OCI-LY3 (cell line): ENCODE measurements at regions not wholly inside any gene's neighbourhood (a gene's known extent, or its start where the extent isn't known, plus 50 kb on each side); places are given as distances from the start of the nearest gene placed in this dataset.
A peak's percentile ranks its signal among the peaks of the same experiment; 100 is the strongest.
"Not testable (repeated sequence)": the region's sequence is repeated elsewhere in the genome, so short reads cannot be mapped to it uniquely, and the experiment has no call there.

Experiments used
- H2AFZ ChIP-seq: fragments of 200-600, 300-600 bp; shearing (Covaris generic); 2 replicates; pipeline ENCODE4 v1.6.0; 2014; ENCODE audit warnings: antibody characterized with exemption, low read depth, low read length
- H3K27ac ChIP-seq: fragments of 200-600, 300-600 bp; sonication (generic); 2 replicates; pipeline ENCODE4 v1.5.1; 2014; ENCODE audit warnings: mild to moderate bottlenecking, low read length, moderate library complexity, mixed read lengths
- H3K27me3 ChIP-seq: fragments of 200-600, 300-600 bp; sonication (generic); 2 replicates; pipeline ENCODE4 v1.6.1; 2014; ENCODE audit warnings: low read depth, low read length, mixed read lengths
- H3K36me3 ChIP-seq: fragments of 200-600, 300-600 bp; sonication (generic); replicated peaks from 2 replicates; pipeline ENCODE3; 2014; ENCODE audit warnings: low read depth, low read length, mixed read lengths
- H3K4me1 ChIP-seq: fragments of 300-600, 200-600 bp; sonication (generic); 2 replicates; pipeline ENCODE4 v1.6.1; 2014; ENCODE audit warnings: low read length, mixed read lengths
- H3K4me2 ChIP-seq: fragments of 200-600, 300-600 bp; sonication (generic); 2 replicates; pipeline ENCODE4 v1.6.1; 2014; ENCODE audit warnings: low read length, mixed read lengths
- H3K4me3 ChIP-seq: fragments of 300-600, 200-600 bp; sonication (generic); 2 replicates; pipeline ENCODE4 v1.5.1; 2014; ENCODE audit warnings: antibody characterized with exemption, mild to moderate bottlenecking, low read length, moderate library complexity
- H3K79me2 ChIP-seq: fragments of 300-600, 200-600 bp; shearing (Covaris generic); 2 replicates; pipeline ENCODE4 v1.6.1; 2014; ENCODE audit warnings: mild to moderate bottlenecking, low read length, mixed read lengths
- H3K9ac ChIP-seq: fragments of 300-600, 200-600 bp; shearing (Covaris generic); 2 replicates; pipeline ENCODE4 v1.6.0; 2014; ENCODE audit warnings: mild to moderate bottlenecking, low read length, moderate library complexity
- H3K9me3 ChIP-seq: fragments of 200-600, 300-600 bp; shearing (Covaris generic); 2 replicates; pipeline ENCODE4 v1.6.1; 2014; ENCODE audit warnings: low read length, mixed read lengths; ENCODE audit not compliant: insufficient read depth
- H4K20me1 ChIP-seq: fragments of 200-600, 300-600 bp; sonication (generic); 2 replicates; pipeline ENCODE4 v1.6.1; 2016; ENCODE audit warnings: low read length, mixed read lengths; ENCODE audit not compliant: insufficient read depth
- CTCF ChIP-seq: fragments of 200-600, 300-600 bp; sonication (generic); IDR thresholded peaks from 2 replicates; pipeline ENCODE4 v1.5.1; 2014; ENCODE audit warnings: antibody characterized with exemption, low read length, low read depth
- EZH2phosphoT487 ChIP-seq: fragments of 200-600 bp; shearing (Covaris generic); IDR thresholded peaks from 2 replicates; pipeline ENCODE4 v1.6.1; 2018; ENCODE audit warnings: antibody characterized with exemption, mixed run types, low read depth

- Histone ChIP-seq H3K36me3 (no peaks in the 10 kb centered on the region), H3K9me3 (no peaks in the 10 kb centered on the region), H3K27ac (no peak overlapping the region), H3K4me1 (no peaks in the 10 kb centered on the region), H3K9ac (no peak overlapping the region), H4K20me1 (no peaks in the 10 kb centered on the region), H3K4me3 (no peak overlapping the region), H3K4me2 (no peak overlapping the region), H2AFZ (no peak overlapping the region), H3K79me2 (no peaks in the 10 kb centered on the region), H3K27me3 (no peaks in the 10 kb centered on the region)
- TF ChIP-seq CTCF (no peak), EZH2phosphoT487 (no peak)
These were observed 97.2 kb upstream of the LYPLAL1 start for GRCh38 chr1:219076326-219076937.

DNA sequence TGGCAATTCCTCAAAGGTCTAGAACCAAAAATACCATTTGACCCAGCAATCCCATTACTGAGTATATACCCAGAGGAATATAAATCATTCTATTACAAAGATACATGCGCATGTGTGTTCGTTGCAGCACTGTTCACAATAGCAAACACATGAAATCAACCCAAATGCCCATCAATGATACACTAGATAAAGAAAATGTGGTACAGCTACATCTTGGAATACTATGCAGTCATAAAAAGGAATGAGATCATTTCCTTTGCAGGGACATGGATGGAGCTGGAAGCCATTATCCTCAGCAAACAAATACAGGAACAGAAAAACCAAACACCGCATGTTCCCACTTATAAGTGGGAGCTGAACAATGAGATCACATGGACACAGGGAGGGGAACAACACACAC lies 95.9 kb upstream of the LYPLAL1 start:
- not testable (repeated sequence) for H3K27me3 ChIP-seq, H3K27ac ChIP-seq, H3K9me3 ChIP-seq, H3K36me3 ChIP-seq, H3K4me3 ChIP-seq, H3K9ac ChIP-seq, H4K20me1 ChIP-seq, H3K79me2 ChIP-seq, H2AFZ ChIP-seq, H3K4me2 ChIP-seq, H3K4me1 ChIP-seq

DNA sequence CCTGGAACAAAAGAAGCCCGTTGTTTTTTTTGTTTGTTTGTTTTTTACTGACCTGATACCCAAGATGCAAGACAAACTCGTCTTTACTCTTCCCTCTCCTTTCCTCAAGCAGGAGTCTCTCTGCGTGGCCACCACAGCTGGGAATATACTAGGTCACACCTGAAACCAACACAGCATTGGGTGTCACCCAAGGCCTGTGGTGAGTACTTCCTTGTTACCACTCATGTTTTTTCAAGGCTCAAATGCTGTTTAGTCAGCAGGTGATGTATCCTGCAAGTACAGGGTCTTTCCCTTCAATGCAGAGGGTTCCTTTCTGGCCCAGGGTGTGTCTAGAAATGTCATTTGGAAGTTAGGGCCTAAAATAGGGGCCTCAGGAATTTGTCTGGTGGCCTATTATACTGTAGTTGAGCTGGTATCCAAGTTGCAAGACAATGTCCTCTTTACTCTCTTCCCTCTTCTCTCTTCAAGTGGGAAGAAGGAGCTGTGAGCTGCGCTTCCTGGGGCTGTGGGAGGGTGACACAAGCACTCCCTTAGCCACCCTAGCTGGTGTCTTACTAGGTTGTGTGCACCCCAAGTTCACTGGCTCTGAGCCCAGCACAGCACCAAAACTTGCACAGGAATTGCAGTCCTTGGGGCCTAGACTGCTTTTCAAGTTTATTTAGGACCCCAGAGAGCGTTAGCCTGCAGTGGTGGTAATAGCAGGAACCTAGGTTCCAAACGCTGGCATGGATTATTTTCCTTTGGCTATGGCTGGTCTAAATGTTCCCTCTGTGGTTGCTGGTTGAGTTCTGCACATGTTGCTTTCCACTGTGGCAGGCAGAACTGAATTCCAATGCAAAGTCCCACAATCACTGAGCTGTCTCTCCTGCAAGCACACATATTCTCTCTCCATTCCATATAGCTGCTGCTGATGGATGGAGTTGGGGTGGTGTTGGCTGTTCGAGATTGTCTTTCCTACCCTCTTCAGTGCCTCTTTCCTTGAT lies 91.4 kb upstream of the LYPLAL1 start:
- no peaks in the 10 kb centered on the region for H3K9me3 ChIP-seq
- no peak overlapping the region for H3K4me3 ChIP-seq
- no peak overlapping the region for H3K27ac ChIP-seq
- no peak overlapping the region for H3K9ac ChIP-seq
- TF ChIP-seq EZH2phosphoT487 (no peak), CTCF (no peak)
- H3K27me3 ChIP-seq = no peaks in the 10 kb centered on the region
- H4K20me1 ChIP-seq = no peaks in the 10 kb centered on the region
- H3K36me3 ChIP-seq = no peaks in the 10 kb centered on the region
- peak overlapping the region; percentile 9; the same call in 1 of the 2 replicates for H2AFZ ChIP-seq
- H3K79me2 ChIP-seq = no peaks in the 10 kb centered on the region
- peaks cover 5% of the 10 kb centered on the region for H3K4me1 ChIP-seq
- no peak overlapping the region for H3K4me2 ChIP-seq

GRCh38 chr1:219083631-219084030 lies 90.0 kb upstream of the LYPLAL1 start:
- no peak overlapping the region for H3K4me3 ChIP-seq
- H3K27ac ChIP-seq = no peak overlapping the region
- no peak overlapping the region for H3K9ac ChIP-seq
- H3K36me3 ChIP-seq = no peaks in the 10 kb centered on the region
- H2AFZ ChIP-seq = no peak overlapping the region
- H3K27me3 ChIP-seq = no peaks in the 10 kb centered on the region
- no peaks in the 10 kb centered on the region for H4K20me1 ChIP-seq
- H3K4me2 ChIP-seq = no peak overlapping the region
- no peak for TF ChIP-seq EZH2phosphoT487
- no peak for TF ChIP-seq CTCF
- no peaks in the 10 kb centered on the region for H3K9me3 ChIP-seq
- H3K4me1 ChIP-seq = peaks cover 13% of the 10 kb centered on the region
- no peaks in the 10 kb centered on the region for H3K79me2 ChIP-seq
